Aorta (tissue), 5 donors: ENCODE measurements at regions not wholly inside any gene's neighbourhood (a gene's known extent, or its start where the extent isn't known, plus 50 kb on each side); places are given as distances from the start of the nearest gene placed in this dataset.
A peak's percentile ranks its signal among the peaks of the same experiment; 100 is the strongest.

Experiments used
- ATAC-seq: fragments of 200-7000 bp; cut with Tn5 transposase; one replicate; pipeline ENCODE4 v1.9.1; 2022; ENCODE audit warnings: moderate library complexity; ENCODE audit not compliant: low FRiP score
- DNase-seq, 2 donors: peaks; one replicate each; pipeline ENCODE4 v3.0.0-alpha.2; 2020
- H3K27ac ChIP-seq, 2 donors: one replicate each; pipeline ENCODE4 v1.5.1; 2013; ENCODE audit warnings: low read length in 2 of 2, mild to moderate bottlenecking in 2 of 2, moderate library complexity in 2 of 2, control low read depth in 1 of 2, inconsistent platforms in 1 of 2, low read depth in 1 of 2
- H3K27me3 ChIP-seq, 2 donors: one replicate each; pipeline ENCODE4 v1.6.1; 2013; ENCODE audit warnings: control low read depth in 1 of 2, low read length in 1 of 2, mild to moderate bottlenecking in 1 of 2, moderate library complexity in 1 of 2; ENCODE audit not compliant: insufficient read depth in 2 of 2, control insufficient read depth in 1 of 2
- H3K36me3 ChIP-seq, 2 donors: one replicate each; pipeline ENCODE4 v1.6.1; 2013; ENCODE audit warnings: control low read depth in 1 of 2, low read length in 1 of 2, mild to moderate bottlenecking in 1 of 2; ENCODE audit not compliant: insufficient read depth in 2 of 2, control insufficient read depth in 1 of 2
- H3K4me1 ChIP-seq, 2 donors: one replicate each; pipeline ENCODE4 v1.6.1; 2013; ENCODE audit warnings: low read length in 2 of 2, control low read depth in 1 of 2, mild to moderate bottlenecking in 1 of 2, moderate library complexity in 1 of 2; ENCODE audit not compliant: insufficient read depth in 2 of 2, control insufficient read depth in 1 of 2
- H3K4me3 ChIP-seq, 2 donors: one replicate each; pipeline ENCODE4 v1.5.1; 2013; ENCODE audit warnings: low read length in 2 of 2, control low read depth in 1 of 2, mild to moderate bottlenecking in 1 of 2
- H3K9me3 ChIP-seq: one replicate; pipeline ENCODE4 v1.6.1; 2013; ENCODE audit warnings: mild to moderate bottlenecking, low read length; ENCODE audit not compliant: control insufficient read depth
- WGBS, 2 donors: extraction: QIAGEN DNeasy Blood & Tissue Kit; methylation state at CpG; one replicate each; pipeline ENCODE4 v1.1.7; 2013; 5-methylcytosine and 5-hydroxymethylcytosine counted together
- intact Hi-C, 2 donors: fragments of 100-400 bp; cut with DNase I; formaldehyde crosslinking; loops; one replicate each; pipeline versions ENCODE4 v1.14.2 to v1.15.0; 2022
- donor health status: healthy with polysubstance abuse.
- donor health status: Bipolar disorder and iron deficiency.
- donor health status: DM: no; HTN: no; CAD: no.
- donor health status: DM: no; HTN: no; CAD: no.
- donor health status: DM: yes; HTN: yes; CAD: no.

- intact Hi-C loops = loop anchor here in 1 of 2 donors (10.0 kb wide), 1 partner anchor 183 kb away; no protein-coding TSS in a partner anchor
- ATAC-seq (no peak), DNase-seq (no peak)
- no peaks in the 10 kb centered on the region for H3K9me3 ChIP-seq
- no peak overlapping the region for H3K4me3 ChIP-seq
- WGBS, 2 donors = 66 to 82% methylated on average over 4 of the region's 4 CpGs
- no peaks in the 10 kb centered on the region for H3K36me3 ChIP-seq
- peaks cover 0 to 2% of the 10 kb centered on the region in 2 donors for H3K4me1 ChIP-seq
- H3K27me3 ChIP-seq = no peaks in the 10 kb centered on the region
- no peak overlapping the region for H3K27ac ChIP-seq
These were observed 183.7 kb upstream of the BCOR start for GRCh38 chrX:40281336-40282005.

DNA sequence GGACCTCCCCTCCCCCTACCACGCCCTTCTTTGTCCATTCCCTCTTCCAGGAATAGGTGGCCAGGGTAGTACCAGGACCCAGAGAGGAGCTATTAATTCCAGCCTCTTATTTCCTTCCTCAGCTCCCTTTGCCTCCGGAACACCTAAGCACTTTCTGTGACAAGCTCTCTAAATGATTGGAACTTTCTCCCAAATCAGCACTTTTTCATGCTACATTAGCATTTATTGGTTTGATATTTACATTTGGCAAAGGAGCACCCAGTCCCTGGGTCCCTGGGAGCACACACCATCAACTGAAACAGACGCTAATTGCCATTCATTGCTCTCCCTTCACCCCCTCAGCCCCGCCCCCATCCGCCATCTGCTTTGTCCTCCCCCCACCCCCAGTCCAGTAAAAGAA, 182.0 kb upstream of the BCOR start:
- Histone ChIP-seq H3K27ac (no peak overlapping the region), H3K4me1 (peaks cover 0 to 2% of the 10 kb centered on the region in 2 donors), H3K27me3 (no peaks in the 10 kb centered on the region), H3K36me3 (no peaks in the 10 kb centered on the region), H3K4me3 (no peak overlapping the region), H3K9me3 (no peaks in the 10 kb centered on the region)
- ATAC-seq (no peak), DNase-seq (no peak)
- WGBS, 2 donors = 75 to 94% methylated on average over 5 of the region's 5 CpGs
- intact Hi-C loops = loop anchor here in 1 of 2 donors (10.0 kb wide), 1 partner anchor 185 kb away; no protein-coding TSS in a partner anchor

DNA sequence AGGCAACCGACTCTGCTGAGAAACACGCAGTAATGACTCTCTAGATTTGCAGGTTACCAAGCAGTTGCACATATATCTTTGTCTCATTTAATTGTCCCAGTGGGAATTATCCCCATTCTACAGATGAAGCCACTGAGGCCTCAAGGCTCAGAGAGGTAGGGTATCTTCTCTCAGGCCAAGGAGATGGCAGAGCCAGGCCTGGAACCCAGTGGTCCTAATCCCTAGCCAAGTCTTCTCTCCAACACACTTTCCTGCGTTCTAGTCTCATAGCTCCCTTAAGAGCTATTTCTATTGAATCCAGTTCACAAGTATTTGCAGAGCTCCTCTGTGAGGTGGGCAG, 181.3 kb upstream of the BCOR start:
- Histone ChIP-seq H3K36me3 (no peaks in the 10 kb centered on the region), H3K27ac (no peak overlapping the region), H3K27me3 (no peaks in the 10 kb centered on the region), H3K9me3 (no peaks in the 10 kb centered on the region), H3K4me1 (peaks cover 0 to 2% of the 10 kb centered on the region in 2 donors), H3K4me3 (no peak overlapping the region)
- ATAC-seq (no peak), DNase-seq (no peak)
- intact Hi-C loops = no loop called here
- WGBS, 2 donors = 43 to 60% methylated on average over 3 of the region's 3 CpGs

DNA sequence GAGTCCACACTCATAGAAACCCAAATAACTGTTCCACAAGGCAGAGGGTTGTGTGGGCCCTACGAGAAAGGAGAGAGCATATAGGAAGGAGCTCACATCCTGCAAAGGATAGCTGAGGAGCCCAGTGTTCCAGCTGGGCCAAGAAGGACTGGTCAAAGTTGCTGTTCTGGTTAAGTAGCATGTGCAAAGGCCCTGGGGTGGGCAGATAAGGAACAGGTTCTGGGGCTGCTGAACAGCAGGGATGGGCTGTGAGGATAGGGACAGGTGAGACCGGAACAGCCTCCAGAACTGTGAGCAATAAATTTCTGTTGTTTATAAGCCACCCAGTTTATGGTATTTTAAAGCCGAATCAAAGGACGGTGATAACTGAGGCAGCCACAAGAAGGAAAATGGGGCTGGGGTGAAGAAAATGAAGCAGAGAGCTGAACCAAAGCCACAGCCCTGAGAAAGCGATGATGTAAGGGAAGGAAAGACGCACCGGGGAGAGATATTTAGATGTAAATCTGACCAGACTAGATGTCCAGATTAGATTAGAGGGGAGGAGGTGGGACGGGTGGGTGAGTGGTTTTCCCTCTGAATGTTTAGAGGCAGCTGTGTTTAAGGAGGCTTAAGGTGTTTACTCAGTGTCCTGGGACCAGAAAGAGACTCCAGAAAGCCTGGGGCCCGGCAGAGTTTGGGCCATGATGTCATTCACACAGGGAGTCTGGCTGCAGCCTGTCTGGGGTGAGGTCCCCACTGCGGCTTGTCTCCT, 180.8 kb upstream of the BCOR start:
- H3K4me1 ChIP-seq = no peaks in the 10 kb centered on the region
- intact Hi-C loops = no loop called here
- ATAC-seq = no peak

DNA sequence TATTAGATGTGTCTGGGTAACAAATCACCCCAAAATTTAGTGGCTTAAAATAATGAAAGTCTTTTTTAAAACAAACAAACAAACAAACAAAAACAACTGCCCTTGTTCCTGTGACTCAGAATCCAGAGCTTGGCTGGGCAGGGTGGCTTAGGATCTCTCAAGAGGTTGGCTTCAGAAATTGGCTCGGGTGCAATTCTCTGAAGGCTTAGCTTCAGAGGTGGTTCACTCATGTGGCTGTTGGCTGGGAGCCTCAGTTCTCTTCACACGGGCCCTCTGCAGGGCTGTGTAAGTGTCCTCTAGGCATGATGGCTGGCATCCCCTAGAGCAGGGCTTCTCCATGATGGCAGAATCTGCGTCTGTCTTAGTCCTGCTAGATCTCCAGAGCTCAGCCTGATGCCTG, 179.9 kb upstream of the BCOR start:
- intact Hi-C loops = no loop called here

More for the DNA sequence above, 180.8 kb upstream of the BCOR start:
- DNase-seq = no peak
- no peaks in the 10 kb centered on the region for H3K36me3 ChIP-seq
- H3K27ac ChIP-seq = no peak overlapping the region
- no peak overlapping the region for H3K4me3 ChIP-seq
- no peaks in the 10 kb centered on the region for H3K9me3 ChIP-seq
- 62 to 68% methylated on average over 10 of the region's 10 CpGs for WGBS, 2 donors
- no peaks in the 10 kb centered on the region for H3K27me3 ChIP-seq

DNA sequence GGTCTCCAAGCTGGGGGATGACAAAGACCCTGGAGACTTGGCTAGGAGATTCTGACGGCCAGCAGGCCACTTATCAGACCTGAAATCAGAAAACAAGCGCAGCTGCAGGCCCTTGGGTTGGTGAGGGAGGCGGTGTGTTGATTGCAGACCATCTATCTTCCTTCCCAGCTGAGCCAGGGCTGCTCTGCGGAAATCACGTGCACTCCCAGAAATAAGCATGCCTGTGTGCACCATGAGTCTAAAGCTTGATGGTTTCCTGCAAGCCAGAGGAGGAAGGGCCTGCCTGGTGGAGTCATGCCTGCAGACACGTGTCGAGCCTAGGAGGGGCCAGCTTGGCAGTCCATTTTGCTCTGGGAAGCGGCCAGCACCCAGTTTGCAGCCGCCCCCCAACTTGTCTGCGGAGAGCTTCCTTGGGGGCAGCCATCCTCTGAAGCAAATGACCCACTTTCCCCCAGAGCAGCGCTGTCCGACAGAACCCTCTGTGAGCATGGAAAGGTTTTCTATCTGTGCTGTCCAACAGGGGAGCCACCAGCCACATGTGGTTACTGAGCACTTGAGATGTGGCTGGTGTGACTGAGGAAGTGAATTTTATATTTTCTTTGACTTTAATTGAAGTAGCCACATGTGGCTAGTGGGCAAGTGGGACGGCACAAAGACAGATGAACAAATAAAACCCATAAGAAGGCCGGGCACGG, 175.7 kb upstream of the BCOR start:
- DNase-seq (peak in 1 of 2 donors; percentile 76), ATAC-seq (peak; percentile 38)
- Histone ChIP-seq H3K4me1 (no peaks in the 10 kb centered on the region), H3K27me3 (no peaks in the 10 kb centered on the region), H3K27ac (no peak overlapping the region), H3K36me3 (no peaks in the 10 kb centered on the region), H3K4me3 (no peak overlapping the region), H3K9me3 (no peaks in the 10 kb centered on the region)
- 83 to 86% methylated on average over 15 of the region's 15 CpGs for WGBS, 2 donors
- intact Hi-C loops = no loop called here

More for the DNA sequence above, 179.9 kb upstream of the BCOR start:
- H3K36me3 ChIP-seq = no peaks in the 10 kb centered on the region
- H3K27me3 ChIP-seq = no peaks in the 10 kb centered on the region
- ATAC-seq (no peak), DNase-seq (no peak)
- H3K9me3 ChIP-seq = no peaks in the 10 kb centered on the region
- H3K4me1 ChIP-seq = no peaks in the 10 kb centered on the region
- no peak overlapping the region for H3K27ac ChIP-seq
- WGBS, 2 donors = 37 to 42% methylated on average over 3 of the region's 3 CpGs
- no peak overlapping the region for H3K4me3 ChIP-seq

DNA sequence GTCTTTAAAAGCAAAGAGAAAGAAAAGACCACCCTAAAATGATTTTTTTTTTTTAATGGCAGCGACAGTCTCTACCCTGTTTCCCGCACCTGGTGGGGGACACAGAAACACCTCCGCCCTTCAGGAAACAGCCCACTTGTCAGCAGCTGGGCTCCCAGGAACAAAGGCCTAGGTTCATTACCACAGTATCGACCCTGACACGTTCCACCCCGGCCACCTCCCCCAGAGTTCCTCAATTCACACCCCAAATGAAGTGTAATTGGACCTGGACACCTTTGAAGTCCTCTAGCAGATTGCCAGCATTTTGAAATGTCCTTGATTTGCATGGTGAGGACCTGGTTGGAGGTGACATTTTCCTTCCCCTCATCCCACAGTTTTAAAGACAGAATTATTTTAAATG, 175.0 kb upstream of the BCOR start:
- Histone ChIP-seq H3K27me3 (no peaks in the 10 kb centered on the region), H3K36me3 (no peaks in the 10 kb centered on the region), H3K27ac (no peak overlapping the region), H3K4me1 (no peaks in the 10 kb centered on the region), H3K9me3 (no peaks in the 10 kb centered on the region), H3K4me3 (no peak overlapping the region)
- intact Hi-C loops = no loop called here
- no peak for ATAC-seq
- WGBS, 2 donors = 71 to 91% methylated on average over 6 of the region's 6 CpGs
- no peak for DNase-seq

DNA sequence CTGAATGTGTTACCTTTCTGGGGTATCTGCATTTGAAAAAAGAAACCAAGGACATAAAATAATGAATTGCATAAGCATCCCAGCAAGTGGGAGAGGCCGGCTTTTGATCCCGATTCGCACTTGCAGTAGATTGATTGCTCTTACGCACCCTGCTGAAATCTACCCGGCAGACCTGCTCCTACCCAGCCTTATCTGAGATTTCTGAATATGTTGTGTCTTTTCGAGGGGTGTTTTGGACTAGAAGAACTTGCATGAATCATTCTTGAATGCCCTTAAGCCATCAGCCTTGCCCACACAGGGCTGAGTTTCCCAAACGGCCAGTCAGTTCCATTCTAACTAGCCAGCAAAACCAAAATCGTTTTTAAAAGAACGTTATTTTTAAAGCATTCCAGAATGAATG, 174.4 kb upstream of the BCOR start:
- Histone ChIP-seq H3K27me3 (no peaks in the 10 kb centered on the region), H3K9me3 (no peaks in the 10 kb centered on the region), H3K36me3 (no peaks in the 10 kb centered on the region), H3K4me1 (no peaks in the 10 kb centered on the region), H3K27ac (no peak overlapping the region), H3K4me3 (no peak overlapping the region)
- intact Hi-C loops = no loop called here
- 75 to 85% methylated on average over 9 of the region's 9 CpGs for WGBS, 2 donors
- no peak for DNase-seq
- ATAC-seq = no peak
